ENCODE measurements at regions not wholly inside any gene's neighbourhood (a gene's known extent, or its start where the extent isn't known, plus 50 kb on each side); places are given as distances from the start of the nearest gene placed in this dataset.
A peak's percentile ranks its signal among the peaks of the same experiment; 100 is the strongest.

GRCh38 chr2:239561446-239562001 is 160.7 kb upstream of the HDAC4 start:
- TF ChIP-seq POLR2A (IDR thresholded peaks at IDR 0.05) (no peak), EP300 (IDR thresholded peaks at IDR 0.05) (peak in 1 of 2 donors; percentile 82)
- TF ChIP-seq, protein P1, sequence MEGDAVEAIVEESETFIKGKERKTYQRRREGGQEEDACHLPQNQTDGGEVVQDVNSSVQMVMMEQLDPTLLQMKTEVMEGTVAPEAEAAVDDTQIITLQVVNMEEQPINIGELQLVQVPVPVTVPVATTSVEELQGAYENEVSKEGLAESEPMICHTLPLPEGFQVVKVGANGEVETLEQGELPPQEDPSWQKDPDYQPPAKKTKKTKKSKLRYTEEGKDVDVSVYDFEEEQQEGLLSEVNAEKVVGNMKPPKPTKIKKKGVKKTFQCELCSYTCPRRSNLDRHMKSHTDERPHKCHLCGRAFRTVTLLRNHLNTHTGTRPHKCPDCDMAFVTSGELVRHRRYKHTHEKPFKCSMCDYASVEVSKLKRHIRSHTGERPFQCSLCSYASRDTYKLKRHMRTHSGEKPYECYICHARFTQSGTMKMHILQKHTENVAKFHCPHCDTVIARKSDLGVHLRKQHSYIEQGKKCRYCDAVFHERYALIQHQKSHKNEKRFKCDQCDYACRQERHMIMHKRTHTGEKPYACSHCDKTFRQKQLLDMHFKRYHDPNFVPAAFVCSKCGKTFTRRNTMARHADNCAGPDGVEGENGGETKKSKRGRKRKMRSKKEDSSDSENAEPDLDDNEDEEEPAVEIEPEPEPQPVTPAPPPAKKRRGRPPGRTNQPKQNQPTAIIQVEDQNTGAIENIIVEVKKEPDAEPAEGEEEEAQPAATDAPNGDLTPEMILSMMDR (IDR thresholded peaks at IDR 0.05), result no peak

Data from tibial nerve (tissue), 4 donors.